ENCODE measurements at regions not wholly inside any gene's neighbourhood (a gene's known extent, or its start where the extent isn't known, plus 50 kb on each side); places are given as distances from the start of the nearest gene placed in this dataset.
"Not testable (repeated sequence)": the region's sequence is repeated elsewhere in the genome, so short reads cannot be mapped to it uniquely, and the experiment has no call there.

GRCh38 chr22:33139937-33140336 is 81.8 kb upstream of the SYN3 start:
- DNase-seq, result no peak

DNA sequence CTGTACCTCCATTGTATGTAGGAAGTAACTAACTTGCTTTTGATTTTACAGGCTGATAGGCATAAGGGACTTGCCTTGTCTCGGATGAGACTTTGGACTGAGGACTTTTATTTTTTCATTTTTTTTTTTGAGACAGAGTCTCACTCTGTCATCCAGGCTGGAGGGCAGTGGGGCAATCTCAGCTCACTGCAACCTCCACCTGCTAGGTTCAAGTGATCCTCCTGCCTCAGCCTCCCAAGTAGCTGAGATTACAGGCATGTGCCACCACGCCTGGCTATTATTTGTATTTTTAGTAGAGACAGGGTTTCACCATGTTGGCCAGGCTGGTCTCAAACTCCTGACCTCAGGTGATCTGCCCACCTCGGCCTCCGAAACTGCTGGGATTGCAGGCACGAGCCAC is 80.2 kb upstream of the SYN3 start:
- not testable (repeated sequence) for DNase-seq

GRCh38 chr22:33130473-33130872 is 72.3 kb upstream of the SYN3 start:
- no peak for DNase-seq

DNA sequence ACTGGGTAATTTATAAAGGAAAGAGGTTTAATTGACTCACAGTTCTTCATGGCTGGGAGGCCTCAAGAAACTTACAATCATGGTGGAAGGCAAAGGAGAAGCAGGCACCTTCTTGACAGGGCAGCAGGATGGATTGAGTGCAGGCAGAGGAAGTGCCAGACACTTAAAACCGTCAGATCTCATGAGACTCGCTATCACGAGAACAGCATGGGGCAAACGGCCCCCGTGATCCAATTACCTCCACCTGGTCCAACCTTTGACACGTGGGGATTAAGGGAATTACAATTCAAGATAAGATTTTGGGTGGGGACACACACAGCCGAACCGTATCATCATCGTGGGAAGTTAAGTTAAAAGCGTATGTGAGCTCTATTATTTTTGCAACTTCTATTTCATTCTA is 71.4 kb upstream of the SYN3 start:
- no peak for DNase-seq

DNA sequence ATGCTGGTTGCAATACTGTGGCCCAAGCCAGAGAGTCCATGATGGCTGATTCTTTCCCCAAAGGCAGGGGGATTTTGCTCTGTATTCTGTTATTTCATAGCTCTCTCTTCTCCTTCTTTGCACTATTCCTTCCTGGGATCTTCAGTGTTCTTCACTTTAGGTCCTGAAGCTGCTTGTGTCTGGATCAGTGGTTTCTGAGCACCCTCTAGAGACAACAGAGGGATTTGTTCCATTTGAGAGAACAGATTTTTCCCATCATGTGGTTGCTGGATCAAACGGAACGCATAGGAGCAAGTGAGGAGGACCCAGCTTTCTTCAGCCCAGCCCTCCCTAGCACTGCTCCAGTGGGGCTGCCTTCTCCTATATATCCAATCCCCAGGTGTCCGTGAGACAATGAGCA is 68.7 kb upstream of the SYN3 start:
- no peak for DNase-seq

- DNase-seq, result no peak
Measured at GRCh38 chr22:33124471-33124870, 66.3 kb upstream of the SYN3 start.

- DNase-seq, result not testable (repeated sequence)
Measured at GRCh38 chr22:33122439-33122838, 64.3 kb upstream of the SYN3 start.

- DNase-seq, result no peak
Measured at GRCh38 chr22:33119044-33119443, 60.9 kb upstream of the SYN3 start.

- DNase-seq, result no peak
Measured at GRCh38 chr22:33117821-33118220, 59.6 kb upstream of the SYN3 start.

DNA sequence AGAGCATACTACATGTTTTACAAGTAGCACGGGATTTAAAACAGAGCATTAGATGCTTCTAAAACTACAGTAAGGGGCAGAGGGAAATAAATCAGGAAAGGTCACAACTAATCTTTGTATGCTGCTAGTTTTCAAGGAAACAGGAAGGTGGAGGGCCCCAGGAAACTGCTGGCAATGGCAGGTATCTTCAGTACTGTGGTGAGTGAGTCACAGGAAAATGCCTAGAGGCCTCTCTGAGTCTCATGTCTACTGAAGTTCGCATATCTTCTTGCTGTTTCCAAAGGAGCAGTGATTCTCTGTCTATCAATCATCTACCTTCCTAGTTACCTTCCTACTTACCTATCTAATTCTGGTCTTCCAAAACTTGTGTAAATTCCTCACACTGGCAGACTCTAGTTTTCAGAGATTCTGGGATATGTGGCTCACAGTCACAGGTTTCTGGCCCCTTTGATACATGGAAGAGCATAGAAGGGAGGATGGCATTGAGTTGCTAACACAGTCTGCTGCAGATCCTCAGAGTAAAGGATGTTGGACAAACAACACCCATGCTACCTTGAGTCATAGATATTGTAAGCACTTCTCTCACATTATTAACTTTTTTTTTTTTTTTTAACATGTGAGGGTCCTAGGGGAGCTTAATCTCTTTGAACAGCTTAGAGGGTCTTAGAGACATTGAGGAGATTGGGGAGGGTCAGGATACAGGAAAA is 58.8 kb upstream of the SYN3 start:
- DNase-seq, result no peak

GRCh38 chr22:33114565-33114964 is 56.4 kb upstream of the SYN3 start:
- no peak for DNase-seq

DNA sequence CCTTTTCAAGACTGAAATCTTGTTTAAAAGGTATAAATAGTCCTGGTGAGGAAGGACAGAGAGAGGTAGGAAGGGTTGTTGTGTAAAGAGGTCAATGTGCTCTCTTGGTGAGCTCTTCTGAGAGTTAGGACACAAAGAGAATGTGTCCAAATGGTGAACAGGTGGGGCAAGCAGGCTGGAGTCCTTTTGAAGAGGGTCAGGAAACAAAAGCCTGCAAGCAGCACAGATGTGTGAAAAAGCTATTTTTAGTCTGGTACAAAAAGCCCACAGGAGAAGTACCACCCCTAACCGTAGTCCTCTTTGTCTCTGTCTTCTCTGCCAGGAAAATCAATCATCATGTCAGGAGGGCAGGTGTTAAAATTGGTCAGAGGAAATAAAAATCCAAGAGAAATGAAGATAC is 54.4 kb upstream of the SYN3 start:
- no peak for DNase-seq

DNA sequence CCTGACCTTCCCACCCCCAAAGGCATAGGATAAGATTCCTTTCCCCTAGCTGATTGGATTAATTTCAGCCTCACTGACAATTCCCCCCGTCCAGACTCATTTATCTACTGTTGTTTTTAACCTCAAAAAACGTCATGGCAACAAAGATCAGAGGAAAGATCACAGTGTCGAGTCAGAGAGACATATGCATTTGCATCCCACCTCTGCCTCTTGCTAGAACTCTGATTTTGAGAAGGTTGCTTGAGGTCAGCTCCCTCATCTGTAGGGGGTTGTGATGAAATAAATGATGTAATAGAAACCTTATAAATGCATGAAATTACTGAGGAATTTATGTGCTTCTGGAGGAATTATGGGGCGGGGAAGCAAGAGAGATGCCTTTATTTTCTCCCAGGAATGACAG is 53.3 kb upstream of the SYN3 start:
- DNase-seq, result no peak

GRCh38 chr22:33110562-33111163 is 52.5 kb upstream of the SYN3 start:
- no peak for DNase-seq

DNA sequence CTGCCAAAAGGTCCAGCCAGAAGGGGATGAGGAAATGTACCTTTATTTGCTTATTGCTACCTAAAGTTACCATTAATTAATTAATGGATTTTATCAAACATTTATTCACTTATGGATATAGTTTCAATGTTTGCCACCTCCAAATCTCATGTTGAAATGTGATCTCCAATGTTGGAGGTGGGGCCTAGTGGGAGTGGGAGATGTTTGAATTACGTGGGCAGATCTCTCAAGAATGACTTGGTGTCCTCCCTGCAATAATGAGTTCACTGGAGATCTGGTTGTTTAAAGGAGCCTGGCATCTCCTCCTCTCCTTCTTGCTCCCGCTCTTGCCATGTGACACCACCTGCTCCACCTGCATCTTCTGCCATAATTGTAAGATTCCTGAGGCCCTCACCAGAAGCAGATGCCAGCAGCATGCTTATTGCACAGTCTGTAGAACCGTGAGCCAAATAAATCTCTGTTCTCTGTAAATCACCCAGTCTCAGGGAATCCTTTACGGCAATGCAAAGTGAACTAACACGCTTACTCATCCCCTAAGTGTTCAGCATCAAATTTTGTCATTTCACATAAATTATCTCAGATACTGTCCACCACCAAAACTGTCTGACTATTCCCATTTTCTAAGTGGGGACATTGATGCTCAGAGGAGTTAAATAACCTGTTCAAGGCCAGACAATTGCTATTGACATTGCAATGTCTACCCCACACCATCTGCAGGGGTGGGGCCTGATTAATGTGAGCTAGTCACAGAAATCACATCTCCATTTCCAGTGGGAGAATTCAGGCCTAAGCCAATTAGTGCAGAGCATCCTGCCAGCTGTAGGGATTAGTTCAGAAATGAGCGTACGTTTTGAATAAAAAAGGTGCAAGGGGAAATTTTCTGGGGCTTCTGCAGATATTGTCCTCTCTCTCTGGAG is 51.6 kb upstream of the SYN3 start:
- no peak for DNase-seq

DNA sequence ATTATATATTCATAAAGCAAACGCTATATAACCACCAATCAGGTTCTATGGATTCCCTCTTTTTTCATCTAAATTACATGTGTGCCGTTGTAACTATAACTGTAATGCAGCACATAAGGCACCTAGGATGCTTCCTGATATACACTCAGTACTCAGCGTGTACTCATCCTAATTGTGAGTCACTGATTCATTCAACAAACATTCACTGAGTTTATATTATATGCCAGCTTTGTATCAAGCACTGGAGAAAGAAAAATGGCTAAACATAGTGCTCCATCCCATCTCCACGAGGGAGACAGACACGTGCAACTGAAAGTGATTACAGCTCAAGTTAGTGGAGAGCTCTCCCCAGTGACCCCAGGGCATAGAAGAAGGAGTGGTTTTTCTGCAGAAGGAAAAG is 49.9 kb upstream of the SYN3 start:
- DNase-seq, result no peak

Measured in stimulated activated CD8-positive, alpha-beta memory T cell treated with anti-CD3 and anti-CD28 coated beads, Interleukin-4, amount 100 ng/mL, for 48 hours (primary cell).